ENCODE measurements at regions not wholly inside any gene's neighbourhood (a gene's known extent, or its start where the extent isn't known, plus 50 kb on each side); places are given as distances from the start of the nearest gene placed in this dataset.

DNA sequence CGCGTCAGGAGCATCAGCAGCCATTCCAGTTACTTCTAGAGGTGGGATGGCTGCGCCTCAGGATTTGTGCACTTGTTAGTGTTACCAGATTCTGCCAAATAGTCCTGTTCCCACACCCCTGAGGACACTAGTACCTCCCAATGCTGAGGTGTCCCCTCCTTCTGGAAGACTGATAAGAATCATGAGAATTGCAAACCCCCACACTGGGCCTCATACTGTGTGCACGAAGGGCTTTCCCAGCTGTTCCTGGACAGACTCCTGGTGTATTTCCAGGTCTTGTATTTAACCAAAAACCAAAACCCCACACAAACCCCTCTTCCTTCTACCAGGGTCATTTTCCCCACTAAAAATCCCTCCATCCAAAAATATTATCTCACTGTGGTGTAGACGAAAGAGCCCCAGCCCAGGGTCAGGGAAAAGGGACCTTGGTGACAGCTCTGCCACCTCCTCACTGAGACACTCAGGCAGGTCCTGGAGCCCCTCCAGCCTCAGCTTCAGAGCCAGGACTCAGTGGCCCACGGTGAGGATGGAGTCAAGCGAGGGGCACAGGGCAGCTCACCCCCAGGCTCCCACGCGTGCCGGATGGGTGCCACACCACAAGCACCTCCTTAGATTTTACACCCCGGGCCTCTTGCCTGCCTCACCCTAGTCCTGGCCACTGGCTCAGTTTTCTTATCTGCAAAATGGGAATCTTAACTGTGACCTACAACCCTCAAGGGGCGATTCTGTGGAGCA is 131.4 kb upstream of the RUNX3 start:
- intact Hi-C loops (cut with DNase I): no loop called here
- DNase-seq: peak in 1 of 6 donors; percentile 39
- 71 to 79% methylated on average over 12 of the region's 12 CpGs for WGBS, 2 donors

DNA sequence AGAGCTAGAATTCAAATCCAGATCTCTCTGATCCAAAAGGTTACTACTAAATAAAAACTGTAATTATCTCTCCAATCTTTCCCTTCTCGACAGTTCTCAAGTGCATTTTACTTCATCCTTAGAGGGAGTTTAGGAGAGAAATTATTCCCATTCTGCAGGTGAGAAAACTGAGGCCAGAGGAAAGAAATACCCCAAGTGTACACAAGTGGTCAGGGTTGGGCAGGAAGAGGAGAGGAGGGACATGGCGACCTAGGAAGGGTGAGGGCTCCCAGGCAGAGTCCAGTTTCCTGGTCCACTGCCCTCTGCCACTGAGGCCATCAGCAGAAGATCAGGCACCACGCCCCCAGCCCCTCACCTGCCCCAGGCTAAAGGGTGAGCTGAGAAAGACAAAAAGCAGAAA is 127.1 kb upstream of the RUNX3 start:
- no peak for FAIRE-seq
- H3K36me3 ChIP-seq: no peaks in the 10 kb centered on the region
- H3K4me1 ChIP-seq: no peaks in the 10 kb centered on the region
- peak in 1 of 6 donors; percentile 34 for DNase-seq
- no peak for ATAC-seq
- no peak overlapping the region for H3K4me3 ChIP-seq
- intact Hi-C loops (cut with DNase I): no loop called here
- no peak overlapping the region for H3K27ac ChIP-seq
- no peak for TF ChIP-seq CTCF (IDR thresholded peaks at IDR 0.05)
- H3K9me3 ChIP-seq: no peaks in the 10 kb centered on the region
- peaks cover 0 to 4% (median 0%) of the 10 kb centered on the region in 4 donors for H3K27me3 ChIP-seq
- 72 to 91% methylated on average over 3 of the region's 3 CpGs for WGBS, 2 donors

More for the DNA sequence above, 131.4 kb upstream of the RUNX3 start:
- no peak for FAIRE-seq
- TF ChIP-seq CTCF (IDR thresholded peaks at IDR 0.05): no peak
- H3K9me3 ChIP-seq: no peaks in the 10 kb centered on the region
- H3K27ac ChIP-seq: no peak overlapping the region
- no peak overlapping the region for H3K4me3 ChIP-seq
- no peak for ATAC-seq
- H3K4me1 ChIP-seq: no peaks in the 10 kb centered on the region
- H3K36me3 ChIP-seq: no peaks in the 10 kb centered on the region
- peaks cover 0 to 4% (median 0%) of the 10 kb centered on the region in 4 donors for H3K27me3 ChIP-seq

DNA sequence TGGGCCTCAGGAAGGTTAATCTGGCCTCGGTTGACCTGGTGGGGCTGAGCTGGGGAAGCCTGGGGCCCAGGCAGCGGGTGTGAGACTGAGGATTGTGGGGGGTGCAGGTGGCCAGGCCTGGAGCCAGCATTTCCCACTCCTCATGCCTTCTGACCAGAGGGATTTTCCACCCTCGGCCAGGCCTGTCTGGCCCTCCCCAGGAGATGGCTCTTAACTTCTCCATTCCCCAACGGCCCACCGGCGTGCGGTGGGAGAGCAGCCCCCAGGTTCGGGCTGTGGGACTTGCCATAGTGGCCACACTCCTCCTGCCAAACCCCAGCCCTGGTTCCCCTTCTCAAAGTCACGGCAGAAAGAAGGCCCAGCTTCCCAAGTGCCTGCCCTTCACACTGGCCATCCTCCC is 126.5 kb upstream of the RUNX3 start:
- no peak for FAIRE-seq
- peaks cover 0 to 4% (median 0%) of the 10 kb centered on the region in 4 donors for H3K27me3 ChIP-seq
- no peak overlapping the region for H3K27ac ChIP-seq

DNA sequence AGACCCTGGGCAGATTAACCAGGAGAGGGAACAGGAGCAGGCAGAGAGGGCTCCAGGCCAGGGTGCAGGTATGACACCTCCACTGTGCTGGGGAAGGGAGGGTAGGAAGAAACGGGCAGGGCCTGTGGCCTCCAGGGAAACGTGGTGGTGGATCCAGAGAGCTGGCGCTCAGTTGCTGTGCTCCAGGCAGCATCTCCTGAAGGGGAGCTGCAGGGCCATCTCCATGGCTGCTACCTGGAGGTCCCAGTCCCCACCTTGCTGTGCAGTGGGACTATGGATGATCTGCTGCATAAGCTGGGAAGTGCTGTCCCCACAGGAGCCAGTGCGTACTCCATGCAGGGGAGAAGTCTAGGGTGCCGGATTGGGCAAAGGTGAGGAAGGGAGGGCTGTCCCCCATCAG is 125.9 kb upstream of the RUNX3 start:
- 64 to 65% methylated on average over 5 of the region's 5 CpGs for WGBS, 2 donors
- ATAC-seq: no peak
- no peaks in the 10 kb centered on the region for H3K36me3 ChIP-seq
- no peak for TF ChIP-seq CTCF (IDR thresholded peaks at IDR 0.05)
- no peaks in the 10 kb centered on the region for H3K4me1 ChIP-seq
- H3K4me3 ChIP-seq: no peak overlapping the region
- intact Hi-C loops (cut with DNase I): no loop called here
- no peak overlapping the region for H3K27ac ChIP-seq
- DNase-seq: peak in 1 of 6 donors; percentile 26
- no peaks in the 10 kb centered on the region for H3K9me3 ChIP-seq
- H3K27me3 ChIP-seq: peaks cover 0 to 4% (median 0%) of the 10 kb centered on the region in 4 donors
- FAIRE-seq: no peak

More for the DNA sequence above, 126.5 kb upstream of the RUNX3 start:
- no peak overlapping the region for H3K4me3 ChIP-seq
- intact Hi-C loops (cut with DNase I): no loop called here
- H3K4me1 ChIP-seq: no peaks in the 10 kb centered on the region
- no peak for TF ChIP-seq CTCF (IDR thresholded peaks at IDR 0.05)
- H3K9me3 ChIP-seq: no peaks in the 10 kb centered on the region
- 73 to 81% methylated on average over 9 of the region's 9 CpGs for WGBS, 2 donors
- DNase-seq: peak in 1 of 6 donors; percentile 32
- no peak for ATAC-seq
- H3K36me3 ChIP-seq: no peaks in the 10 kb centered on the region

- peaks cover 0 to 4% (median 0%) of the 10 kb centered on the region in 4 donors for H3K27me3 ChIP-seq
- ATAC-seq (no peak), DNase-seq (peak in 1 of 6 donors; percentile 31), FAIRE-seq (no peak)
- no peak for TF ChIP-seq CTCF (IDR thresholded peaks at IDR 0.05)
- 57 to 70% methylated on average over 13 of the region's 13 CpGs for WGBS, 2 donors
- H3K9me3 ChIP-seq: no peaks in the 10 kb centered on the region
- no peak overlapping the region for H3K27ac ChIP-seq
- no peak overlapping the region for H3K4me3 ChIP-seq
- no peaks in the 10 kb centered on the region for H3K36me3 ChIP-seq
- intact Hi-C loops (cut with DNase I): no loop called here
- H3K4me1 ChIP-seq: no peaks in the 10 kb centered on the region
These were observed 125.3 kb upstream of the RUNX3 start for GRCh38 chr1:25055324-25055780.

Data from pancreas (tissue), 10 donors.